Trophoblast cell (in vitro differentiated cells and primary cell): ENCODE measurements at regions not wholly inside any gene's neighbourhood (a gene's known extent, or its start where the extent isn't known, plus 50 kb on each side); places are given as distances from the start of the nearest gene placed in this dataset.

Source experiments
- DNase-seq, 2 donors: peaks; one replicate each; pipeline ENCODE4 v3.0.0-alpha.2; 2016
- H2AFZ ChIP-seq: 2 replicates; pipeline ENCODE4 v1.6.1; 2013; ENCODE audit warnings: low read length, moderate library complexity, mild to moderate bottlenecking; ENCODE audit not compliant: insufficient read depth, poor library complexity
- H2AK5ac ChIP-seq: 2 replicates; pipeline ENCODE4 v1.6.1; 2013; ENCODE audit warnings: mild to moderate bottlenecking, low read length
- H2BK120ac ChIP-seq: 2 replicates; pipeline ENCODE4 v1.6.1; 2013; ENCODE audit warnings: low read length, mild to moderate bottlenecking, moderate library complexity; ENCODE audit not compliant: insufficient read depth, poor library complexity
- H2BK12ac ChIP-seq: 2 replicates; pipeline ENCODE4 v1.6.1; 2013; ENCODE audit warnings: mild to moderate bottlenecking, low read length, moderate library complexity
- H2BK5ac ChIP-seq: 2 replicates; pipeline ENCODE4 v1.6.1; 2013; ENCODE audit warnings: low read length, low read depth, moderate library complexity, mild to moderate bottlenecking; ENCODE audit not compliant: poor library complexity
- H3K14ac ChIP-seq: 2 replicates; pipeline ENCODE4 v1.6.1; 2013; ENCODE audit warnings: mild to moderate bottlenecking, low read length
- H3K18ac ChIP-seq: 2 replicates; pipeline ENCODE4 v1.6.1; 2013; ENCODE audit warnings: mild to moderate bottlenecking, low read length
- H3K23ac ChIP-seq: 2 replicates; pipeline ENCODE4 v1.6.1; 2013; ENCODE audit warnings: low read length
- H3K27ac ChIP-seq: 2 replicates; pipeline ENCODE4 v1.5.1; 2013; ENCODE audit warnings: low read depth, mild to moderate bottlenecking, inconsistent platforms, low read length, moderate library complexity
- H3K27me3 ChIP-seq: 2 replicates; pipeline ENCODE4 v1.6.1; 2013; ENCODE audit warnings: inconsistent platforms, mild to moderate bottlenecking, low read length, moderate library complexity; ENCODE audit not compliant: insufficient read depth
- H3K36me3 ChIP-seq, 2 experiments: 1 replicate in 1 of 2; 2 replicates in 1 of 2; pipeline ENCODE4 v1.6.1; 2013; ENCODE audit warnings: low read length in 2 of 2, mild to moderate bottlenecking in 2 of 2, moderate library complexity in 1 of 2; ENCODE audit not compliant: insufficient read depth in 2 of 2, control insufficient read depth in 1 of 2
- H3K4ac ChIP-seq: 2 replicates; pipeline ENCODE4 v1.6.1; 2013; ENCODE audit warnings: low read depth, mild to moderate bottlenecking, low read length, moderate library complexity
- H3K4me1 ChIP-seq, 2 experiments: 1 replicate in 1 of 2; 2 replicates in 1 of 2; pipeline ENCODE4 v1.6.1; 2013; ENCODE audit warnings: low read length in 2 of 2, mild to moderate bottlenecking in 2 of 2, moderate library complexity in 1 of 2; ENCODE audit not compliant: insufficient read depth in 2 of 2, control insufficient read depth in 1 of 2
- H3K4me2 ChIP-seq: 2 replicates; pipeline ENCODE4 v1.6.1; 2013; ENCODE audit warnings: inconsistent platforms, mild to moderate bottlenecking, low read length, moderate library complexity
- H3K4me3 ChIP-seq: 2 replicates; pipeline ENCODE4 v1.5.1; 2013; ENCODE audit warnings: mild to moderate bottlenecking, low read depth, low read length, inconsistent platforms
- H3K79me1 ChIP-seq: one replicate; pipeline ENCODE4 v1.6.1; 2013; ENCODE audit warnings: low read length
- H3K79me2 ChIP-seq: 2 replicates; pipeline ENCODE4 v1.6.1; 2013; ENCODE audit warnings: low read length, mild to moderate bottlenecking; ENCODE audit not compliant: control insufficient read depth, insufficient read depth, poor library complexity
- H3K9ac ChIP-seq: 2 replicates; pipeline ENCODE4 v1.6.1; 2013; ENCODE audit warnings: mild to moderate bottlenecking, low read length
- H3K9me3 ChIP-seq: 2 replicates; pipeline ENCODE4 v1.6.1; 2013; ENCODE audit warnings: low read depth, mild to moderate bottlenecking, control low read depth, inconsistent platforms, low read length; ENCODE audit not compliant: insufficient read depth
- H4K12ac ChIP-seq: 2 replicates; pipeline ENCODE4 v1.6.1; 2013; ENCODE audit warnings: low read depth, mild to moderate bottlenecking, low read length, moderate library complexity
- H4K8ac ChIP-seq: 2 replicates; pipeline ENCODE4 v1.6.1; 2013; ENCODE audit warnings: low read depth, mild to moderate bottlenecking, low read length, moderate library complexity
- H4K91ac ChIP-seq: one replicate; pipeline ENCODE4 v1.6.1; 2013; ENCODE audit warnings: low read depth, mild to moderate bottlenecking, low read length, moderate library complexity
- WGBS: extraction: QIAGEN DNeasy Blood & Tissue Kit; methylation state at CpG from one replicate; pipeline ENCODE4 v1.1.7; 2013; ENCODE audit warnings: missing lambda C conversion rate; ENCODE audit not compliant: insufficient read length, insufficient coverage; ENCODE audit errors: extremely low coverage; 5-methylcytosine and 5-hydroxymethylcytosine counted together

DNA sequence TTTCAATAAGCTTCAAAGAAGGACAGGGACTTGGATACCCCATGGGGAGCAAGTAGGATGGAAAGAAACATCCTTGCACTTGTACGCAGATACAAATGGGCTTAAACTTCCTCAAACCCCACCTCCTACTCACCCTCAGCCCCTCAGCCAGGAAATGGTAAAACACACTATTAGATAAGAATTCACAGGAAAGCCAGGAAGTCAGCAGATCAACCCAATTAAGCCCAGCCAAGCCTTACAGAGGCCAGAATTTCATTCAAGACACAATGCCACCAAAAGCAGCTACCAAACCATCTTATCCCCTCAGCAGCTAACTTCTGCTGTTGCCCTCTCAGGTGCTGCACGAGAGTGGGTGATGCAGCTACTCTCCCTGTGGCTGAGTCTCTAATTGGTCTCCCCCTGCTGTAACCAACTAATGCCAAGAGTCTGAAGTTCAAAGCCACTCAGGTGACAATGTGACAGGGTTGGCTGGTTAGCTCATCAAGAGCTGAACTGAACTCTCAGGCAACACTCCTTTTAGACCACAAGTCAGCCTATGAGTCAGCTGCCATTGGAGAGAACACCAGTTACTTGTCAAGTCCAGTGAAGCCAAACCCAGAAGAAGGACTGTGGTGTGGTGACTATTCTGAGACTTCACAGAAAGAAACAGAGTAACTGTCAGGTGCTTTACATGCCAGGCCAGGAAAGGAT is 201.9 kb downstream of the ZNF608 start:
- Histone ChIP-seq H4K91ac (no peak overlapping the region), H2BK120ac (no peak overlapping the region), H2AFZ (no peak overlapping the region), H3K36me3 (no peaks in the 10 kb centered on the region), H3K79me1 (no peaks in the 10 kb centered on the region), H2AK5ac (no peak overlapping the region), H3K4me3 (no peak overlapping the region), H3K4me1 (no peaks in the 10 kb centered on the region), H3K9me3 (no peaks in the 10 kb centered on the region), H3K9ac (no peak overlapping the region), H2BK5ac (no peak overlapping the region), H3K18ac (no peak overlapping the region), H4K8ac (no peak overlapping the region), H3K27ac (no peak overlapping the region), H3K27me3 (no peaks in the 10 kb centered on the region), H3K14ac (no peak overlapping the region), H3K4me2 (no peak overlapping the region), H3K79me2 (no peaks in the 10 kb centered on the region), H3K4ac (no peak overlapping the region), H3K23ac (no peak overlapping the region), H4K12ac (no peak overlapping the region), H2BK12ac (no peak overlapping the region)
- no CpG with 5 or more reads among the region's 2 CpGs for WGBS
- DNase-seq, result no peak

DNA sequence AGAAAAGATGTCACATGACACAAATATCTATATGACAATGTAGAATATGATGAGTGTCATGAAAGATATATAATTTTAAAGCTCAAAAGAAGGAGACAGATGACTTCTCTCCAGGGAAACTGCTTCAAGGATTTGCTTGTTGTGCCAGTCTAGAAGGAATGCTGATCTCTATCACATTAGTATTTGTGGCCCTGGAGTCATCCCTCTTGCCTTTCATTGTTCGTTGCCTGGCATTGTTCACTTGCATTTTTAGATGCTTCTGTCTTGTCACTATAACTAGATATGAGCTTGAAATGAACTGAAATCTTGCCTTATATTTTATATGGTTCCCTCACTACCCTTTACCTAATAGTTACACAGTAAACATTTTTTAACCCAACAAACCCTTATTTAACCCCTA is 207.5 kb downstream of the ZNF608 start:
- H2BK12ac ChIP-seq, result no peak overlapping the region
- H4K8ac ChIP-seq, result no peak overlapping the region
- H3K27ac ChIP-seq, result no peak overlapping the region
- no peaks in the 10 kb centered on the region for H3K36me3 ChIP-seq
- H4K91ac ChIP-seq, result no peak overlapping the region
- H3K79me1 ChIP-seq, result no peaks in the 10 kb centered on the region
- H3K23ac ChIP-seq, result no peak overlapping the region
- H4K12ac ChIP-seq, result no peak overlapping the region
- no peak overlapping the region for H3K4me2 ChIP-seq
- no peak overlapping the region for H3K4me3 ChIP-seq
- H2BK5ac ChIP-seq, result no peak overlapping the region
- H3K4me1 ChIP-seq, result no peaks in the 10 kb centered on the region
- no CpG with 5 or more reads among the region's 1 CpG for WGBS
- no peak overlapping the region for H3K9ac ChIP-seq
- no peak overlapping the region for H3K14ac ChIP-seq
- H2AK5ac ChIP-seq, result no peak overlapping the region
- no peak for DNase-seq
- H3K79me2 ChIP-seq, result no peaks in the 10 kb centered on the region
- H3K27me3 ChIP-seq, result no peaks in the 10 kb centered on the region
- no peak overlapping the region for H3K18ac ChIP-seq
- H3K4ac ChIP-seq, result no peak overlapping the region
- no peak overlapping the region for H2BK120ac ChIP-seq
- no peak overlapping the region for H2AFZ ChIP-seq
- no peaks in the 10 kb centered on the region for H3K9me3 ChIP-seq

- H2BK5ac ChIP-seq, result no peak overlapping the region
- no peak overlapping the region for H2BK12ac ChIP-seq
- H3K4me2 ChIP-seq, result no peak overlapping the region
- H2BK120ac ChIP-seq, result no peak overlapping the region
- no peak overlapping the region for H4K91ac ChIP-seq
- H3K79me2 ChIP-seq, result no peaks in the 10 kb centered on the region
- no peak overlapping the region for H3K27ac ChIP-seq
- H3K79me1 ChIP-seq, result no peaks in the 10 kb centered on the region
- no peak overlapping the region for H2AK5ac ChIP-seq
- H2AFZ ChIP-seq, result no peak overlapping the region
- no peak overlapping the region for H3K23ac ChIP-seq
- H4K8ac ChIP-seq, result no peak overlapping the region
- H3K9ac ChIP-seq, result no peak overlapping the region
- H3K18ac ChIP-seq, result no peak overlapping the region
- no peak for DNase-seq
- H3K4ac ChIP-seq, result no peak overlapping the region
- WGBS, result no CpG with 5 or more reads among the region's 3 CpGs
- no peaks in the 10 kb centered on the region for H3K36me3 ChIP-seq
- no peaks in the 10 kb centered on the region for H3K9me3 ChIP-seq
- no peak overlapping the region for H3K14ac ChIP-seq
- no peak overlapping the region for H4K12ac ChIP-seq
- H3K4me1 ChIP-seq, result no peaks in the 10 kb centered on the region
- no peaks in the 10 kb centered on the region for H3K27me3 ChIP-seq
- no peak overlapping the region for H3K4me3 ChIP-seq
Measured at GRCh38 chr5:124538191-124538590, 208.2 kb downstream of the ZNF608 start.

DNA sequence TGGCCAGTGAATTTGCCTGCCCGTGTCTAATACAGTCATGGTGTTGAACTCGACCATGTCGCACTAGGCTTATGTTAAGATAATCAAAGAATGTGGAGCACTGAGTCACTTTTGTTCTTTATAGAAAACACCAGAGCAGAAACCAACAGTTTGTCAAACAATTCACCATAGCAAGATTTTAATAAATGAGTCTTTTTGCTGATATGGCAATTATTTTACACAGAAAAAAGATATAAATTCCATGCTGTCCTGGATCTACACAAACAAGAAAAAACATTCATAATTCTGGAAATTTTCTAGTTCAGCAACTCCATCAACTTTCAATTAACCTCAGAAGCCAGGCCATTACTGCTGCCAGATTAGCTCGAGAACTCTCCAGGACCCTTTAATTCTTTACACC is 208.9 kb downstream of the ZNF608 start:
- H3K36me3 ChIP-seq, result no peaks in the 10 kb centered on the region
- no peak overlapping the region for H3K4me3 ChIP-seq
- DNase-seq, result no peak
- no peak overlapping the region for H2AK5ac ChIP-seq
- no peaks in the 10 kb centered on the region for H3K79me2 ChIP-seq
- no peak overlapping the region for H3K9ac ChIP-seq
- no peak overlapping the region for H4K91ac ChIP-seq
- H3K79me1 ChIP-seq, result no peaks in the 10 kb centered on the region
- H2AFZ ChIP-seq, result no peak overlapping the region
- H3K4me1 ChIP-seq, result no peaks in the 10 kb centered on the region
- H3K9me3 ChIP-seq, result no peaks in the 10 kb centered on the region
- H3K18ac ChIP-seq, result no peak overlapping the region
- H2BK120ac ChIP-seq, result no peak overlapping the region
- no peaks in the 10 kb centered on the region for H3K27me3 ChIP-seq
- H3K23ac ChIP-seq, result no peak overlapping the region
- no peak overlapping the region for H3K4ac ChIP-seq
- H3K14ac ChIP-seq, result no peak overlapping the region
- no peak overlapping the region for H3K4me2 ChIP-seq
- no peak overlapping the region for H2BK12ac ChIP-seq
- H4K8ac ChIP-seq, result no peak overlapping the region
- WGBS, result no CpG with 5 or more reads among the region's 4 CpGs
- H2BK5ac ChIP-seq, result no peak overlapping the region
- H3K27ac ChIP-seq, result no peak overlapping the region
- no peak overlapping the region for H4K12ac ChIP-seq
